HPDE6-E6E7 (cell line): ENCODE measurements at regions not wholly inside any gene's neighbourhood (a gene's known extent, or its start where the extent isn't known, plus 50 kb on each side); places are given as distances from the start of the nearest gene placed in this dataset.

ENCODE experiments used
- DNase-seq: peaks from one replicate; pipeline ENCODE4 v3.0.0; 2011; ENCODE audit warnings: missing footprints; ENCODE audit errors: extremely low spot score

- no peak for DNase-seq
Observed at GRCh38 chr13:67298297-67298696, 68.2 kb upstream of the PCDH9 start.

- no peak for DNase-seq
Observed at GRCh38 chr13:67296511-67296910, 66.4 kb upstream of the PCDH9 start.

GRCh38 chr13:67292886-67293285 is 62.8 kb upstream of the PCDH9 start:
- DNase-seq: no peak

GRCh38 chr13:67285611-67286010 is 55.5 kb upstream of the PCDH9 start:
- no peak for DNase-seq

- peak; percentile 58 for DNase-seq
Observed at GRCh38 chr13:67283637-67284036, 53.5 kb upstream of the PCDH9 start.

GRCh38 chr13:67281466-67281865 is 51.3 kb upstream of the PCDH9 start:
- DNase-seq: no peak
